IMR-90 (cell line): ENCODE measurements at regions not wholly inside any gene's neighbourhood (a gene's known extent, or its start where the extent isn't known, plus 50 kb on each side); places are given as distances from the start of the nearest gene placed in this dataset.

Experiments
- ATAC-seq: fragments of 200-7000 bp; cut with Tn5 transposase; 2 replicates; pipeline ENCODE4 v1.9.1; 2020; ENCODE audit warnings: low read depth, mild to moderate bottlenecking, moderate library complexity
- BruUV-seq: library from RNA; stranded (reverse); fragments of 400-500 nt; replicated peaks from 2 replicates; lab custom pipeline; 2021; lab: Mats Ljungman, UMichigan
- CTCF ChIA-PET: fragments of 300-600 bp; formaldehyde crosslinking; extraction: SDS; loops from one replicate; lab custom pipeline; 2021; ENCODE audit warnings: antibody characterized with exemption; lab: Yijun Ruan, JAX
- POLR2A ChIA-PET: fragments of 300-600 bp; sonication (Branson Sonifier 250); formaldehyde crosslinking; loops from one replicate; lab custom pipeline; 2022; ENCODE audit warnings: antibody characterized with exemption; ENCODE audit not compliant: unreplicated experiment; lab: Charles Lee
- DNase-seq: peaks from one replicate; pipeline ENCODE4 v3.0.0; 2013
- H2AFZ ChIP-seq: replicated peaks from 2 replicates; pipeline ENCODE3; 2013; ENCODE audit warnings: low read length, mild to moderate bottlenecking; ENCODE audit not compliant: poor library complexity
- H2AK5ac ChIP-seq: 2 replicates; pipeline ENCODE4 v1.6.1; 2013; ENCODE audit warnings: low read depth, low read length, inconsistent platforms
- H2AK9ac ChIP-seq: replicated peaks from 2 replicates; pipeline ENCODE3; 2013; ENCODE audit warnings: mild to moderate bottlenecking, low read depth, low read length, moderate library complexity; ENCODE audit not compliant: poor library complexity
- H2BK120ac ChIP-seq: 2 replicates; pipeline ENCODE4 v1.6.1; 2013; ENCODE audit warnings: low read depth, low read length, inconsistent platforms
- H2BK15ac ChIP-seq: 3 replicates; pipeline ENCODE4 v1.6.1; 2013; ENCODE audit warnings: low read depth, low read length, inconsistent platforms
- H2BK20ac ChIP-seq: 2 replicates; pipeline ENCODE4 v1.6.1; 2013; ENCODE audit warnings: low read depth, mild to moderate bottlenecking, inconsistent platforms, low read length, moderate library complexity
- H2BK5ac ChIP-seq: 2 replicates; pipeline ENCODE4 v1.6.1; 2013; ENCODE audit warnings: mild to moderate bottlenecking, low read depth, low read length, inconsistent platforms; ENCODE audit not compliant: poor library complexity, severe bottlenecking
- H3K14ac ChIP-seq: replicated peaks from 2 replicates; pipeline ENCODE4 v1.6.1; 2013; ENCODE audit warnings: low read depth, low read length, inconsistent platforms
- H3K18ac ChIP-seq: 2 replicates; pipeline ENCODE4 v1.6.1; 2013; ENCODE audit warnings: low read depth, low read length, control low read depth
- H3K23ac ChIP-seq: 2 replicates; pipeline ENCODE4 v1.6.1; 2013; ENCODE audit warnings: low read depth, low read length, inconsistent platforms
- H3K27ac ChIP-seq: 2 replicates; pipeline ENCODE4 v1.5.1; 2013; ENCODE audit warnings: mild to moderate bottlenecking, control low read depth, low read length; ENCODE audit not compliant: insufficient read depth
- H3K27me3 ChIP-seq: 2 replicates; pipeline ENCODE4 v1.6.1; 2013; ENCODE audit warnings: low read length; ENCODE audit not compliant: control insufficient read depth, insufficient read depth
- H3K36me3 ChIP-seq: 2 replicates; pipeline ENCODE4 v1.6.1; 2013; ENCODE audit warnings: low read length, mixed read lengths; ENCODE audit not compliant: control insufficient read depth, insufficient read depth
- H3K4ac ChIP-seq: 2 replicates; pipeline ENCODE4 v1.6.1; 2013; ENCODE audit warnings: low read depth, low read length, inconsistent platforms
- H3K4me1 ChIP-seq: 2 replicates; pipeline ENCODE4 v1.6.1; 2013; ENCODE audit warnings: low read length, mixed read lengths; ENCODE audit not compliant: control insufficient read depth, insufficient read depth
- H3K4me2 ChIP-seq: 2 replicates; pipeline ENCODE4 v1.6.1; 2013; ENCODE audit warnings: low read depth, mild to moderate bottlenecking, control low read depth, low read length, moderate library complexity
- H3K4me3 ChIP-seq: 2 replicates; pipeline ENCODE4 v1.5.1; 2013; ENCODE audit warnings: low read depth, mild to moderate bottlenecking, control low read depth, low read length, moderate library complexity; ENCODE audit not compliant: insufficient read depth
- H3K56ac ChIP-seq: 2 replicates; pipeline ENCODE4 v1.6.1; 2013; ENCODE audit warnings: low read length, inconsistent platforms; ENCODE audit not compliant: insufficient read depth; ENCODE audit errors: extremely low read depth
- H3K79me1 ChIP-seq, 2 experiments: 2 replicates each; pipeline ENCODE4 v1.6.1; 2013; ENCODE audit warnings: low read length in 2 of 2, inconsistent platforms in 1 of 2, low read depth in 1 of 2
- H3K9ac ChIP-seq: 2 replicates; pipeline ENCODE4 v1.6.1; 2013; ENCODE audit warnings: low read depth, low read length, control low read depth
- H3K9me1 ChIP-seq: 2 replicates; pipeline ENCODE4 v1.6.1; 2013; ENCODE audit warnings: low read length, inconsistent platforms; ENCODE audit not compliant: insufficient read depth
- H3K9me3 ChIP-seq: 2 replicates; pipeline ENCODE4 v1.6.1; 2013; ENCODE audit warnings: low read length; ENCODE audit not compliant: control insufficient read depth, insufficient read depth
- H4K20me1 ChIP-seq: 2 replicates; pipeline ENCODE4 v1.6.1; 2013; ENCODE audit warnings: low read length, inconsistent platforms; ENCODE audit not compliant: insufficient read depth
- H4K5ac ChIP-seq: 2 replicates; pipeline ENCODE4 v1.6.1; 2013; ENCODE audit warnings: mild to moderate bottlenecking, low read depth, low read length, control low read depth
- H4K8ac ChIP-seq, 2 experiments: 2 replicates each; pipeline ENCODE4 v1.6.1; 2013; ENCODE audit warnings: low read depth in 2 of 2, low read length in 2 of 2, control low read depth in 1 of 2, inconsistent platforms in 1 of 2
- H4K91ac ChIP-seq: 2 replicates; pipeline ENCODE4 v1.6.1; 2013; ENCODE audit warnings: low read depth, low read length, inconsistent platforms; ENCODE audit not compliant: insufficient read depth
- BHLHE40 ChIP-seq: fragments of 150-350 bp; IDR thresholded peaks from 2 replicates; pipeline ENCODE4 v1.6.1; 2016; ENCODE audit warnings: mild to moderate bottlenecking, low read depth, low read length
- CEBPB ChIP-seq: IDR thresholded peaks from 2 replicates; pipeline ENCODE4 v1.6.1; 2012; ENCODE audit warnings: low read depth, low read length, improper control_type of control experiment
- CHD1 ChIP-seq: IDR thresholded peaks from 2 replicates; pipeline ENCODE4 v1.6.1; 2012; ENCODE audit warnings: low read depth, low read length, improper control_type of control experiment
- ELK1 ChIP-seq: fragments of 150-350 bp; IDR thresholded peaks from 2 replicates; pipeline ENCODE4 v1.6.1; 2016; ENCODE audit warnings: low read depth, mild to moderate bottlenecking, low read length, moderate library complexity, borderline replicate concordance
- FOS ChIP-seq: fragments of 150-350 bp; IDR thresholded peaks from 2 replicates; pipeline ENCODE4 v1.6.1; 2016; ENCODE audit warnings: low read depth, low read length
- MAFK ChIP-seq: IDR thresholded peaks from 2 replicates; pipeline ENCODE4 v1.6.1; 2012; ENCODE audit warnings: low read depth, low read length, improper control_type of control experiment
- MAZ ChIP-seq: IDR thresholded peaks from 2 replicates; pipeline ENCODE4 v1.6.1; 2012; ENCODE audit warnings: low read depth, mild to moderate bottlenecking, low read length, improper control_type of control experiment, moderate library complexity, borderline replicate concordance
- MXI1 ChIP-seq: IDR thresholded peaks from 2 replicates; pipeline ENCODE4 v1.6.1; 2012; ENCODE audit warnings: low read depth, mild to moderate bottlenecking, low read length, moderate library complexity, borderline replicate concordance
- NFE2L2 ChIP-seq: fragments of 150-350 bp; IDR thresholded peaks from 2 replicates; pipeline ENCODE4 v1.6.1; 2016; ENCODE audit warnings: low read depth, mild to moderate bottlenecking, low read length
- POLR2A ChIP-seq: IDR thresholded peaks from 2 replicates; pipeline ENCODE4 v1.6.1; 2012; ENCODE audit warnings: mild to moderate bottlenecking, low read depth, low read length
- RAD21 ChIP-seq: IDR thresholded peaks from 2 replicates; pipeline ENCODE4 v1.6.1; 2012; ENCODE audit warnings: low read length, improper control_type of control experiment
- RCOR1 ChIP-seq: IDR thresholded peaks from 2 replicates; pipeline ENCODE4 v1.6.1; 2012; ENCODE audit warnings: mild to moderate bottlenecking, low read length, improper control_type of control experiment; ENCODE audit not compliant: insufficient replicate concordance
- RFX5 ChIP-seq: IDR thresholded peaks from 2 replicates; pipeline ENCODE4 v1.8.0; 2012; ENCODE audit warnings: low read depth, mild to moderate bottlenecking, low read length, moderate library complexity
- SMC3 ChIP-seq: fragments of 150-350 bp; IDR thresholded peaks from 2 replicates; pipeline ENCODE4 v1.6.1; 2016; ENCODE audit warnings: low read depth, mild to moderate bottlenecking, antibody characterized with exemption, low read length, moderate library complexity
- USF2 ChIP-seq: fragments of 150-350 bp; IDR thresholded peaks from 2 replicates; pipeline ENCODE4 v1.6.1; 2017; ENCODE audit warnings: mild to moderate bottlenecking, antibody characterized with exemption, low read length, low read depth
- WGBS, 2 experiments: methylation state at CpG; one replicate each; pipeline versions ENCODE4 v1.1.5 to v1.1.7; 2013; ENCODE audit warnings: missing lambda C conversion rate in 2 of 2; ENCODE audit not compliant: insufficient read length in 1 of 2; ENCODE audit errors: extremely low coverage in 2 of 2; 5-methylcytosine and 5-hydroxymethylcytosine counted together
- dilution Hi-C: fragments of 300-500 bp; cut with HindIII; formaldehyde crosslinking; loops from one replicate; pipeline ENCODE4 v1.14.3; 2018; ENCODE audit warnings: low sequenced_read_pairs; ENCODE audit not compliant: unreplicated experiment
- in situ Hi-C: fragments of 300-500 bp; cut with MboI; formaldehyde crosslinking; loops from 3 replicates; pipeline ENCODE4 v1.14.3; 2019; ENCODE audit warnings: low sequenced_read_pairs, inconsistent platforms, mixed read lengths
- intact Hi-C: fragments of 100-400 bp; cut with micrococcal nuclease; formaldehyde crosslinking; loops from 2 replicates; pipeline ENCODE4 v1.10.0; 2022

GRCh38 chr6:22506496-22506895 lies 62.9 kb upstream of the HDGFL1 start:
- ChIA-PET CTCF (no interaction called here), POLR2A (no interaction called here)
- Histone ChIP-seq H3K23ac (no peak overlapping the region), H4K20me1 (no peaks in the 10 kb centered on the region), H3K79me1 (no peaks in the 10 kb centered on the region), H4K8ac (no peak overlapping the region), H3K9me1 (no peaks in the 10 kb centered on the region), H4K5ac (no peak overlapping the region), H3K4me1 (no peaks in the 10 kb centered on the region), H3K14ac (no peak overlapping the region), H3K27me3 (no peaks in the 10 kb centered on the region), H3K9ac (no peak overlapping the region), H3K36me3 (no peaks in the 10 kb centered on the region), H2AK9ac (no peak overlapping the region), H2BK120ac (no peak overlapping the region), H2BK5ac (no peak overlapping the region), H2AK5ac (no peak overlapping the region), H3K4me3 (no peak overlapping the region), H4K91ac (no peak overlapping the region), H3K4ac (no peak overlapping the region), H3K9me3 (no peaks in the 10 kb centered on the region), H2BK15ac (no peak overlapping the region), H2AFZ (no peak overlapping the region), H2BK20ac (no peak overlapping the region), H3K27ac (no peak overlapping the region), H3K18ac (no peak overlapping the region), H3K4me2 (no peak overlapping the region), H3K56ac (no peak overlapping the region)
- TF ChIP-seq RAD21: no peak
- no peak for TF ChIP-seq NFE2L2
- no peak for TF ChIP-seq MAZ
- TF ChIP-seq CEBPB: no peak
- no peak for TF ChIP-seq USF2
- TF ChIP-seq RCOR1: no peak
- TF ChIP-seq CHD1: no peak
- TF ChIP-seq MXI1: no peak
- TF ChIP-seq POLR2A: no peak
- TF ChIP-seq SMC3: no peak
- no peak for TF ChIP-seq BHLHE40
- TF ChIP-seq MAFK: no peak
- no peak for TF ChIP-seq RFX5
- no peak for TF ChIP-seq FOS
- TF ChIP-seq ELK1: no peak
- no peak for DNase-seq
- intact Hi-C loops (no loop called here), in situ Hi-C loops (no loop called here), dilution Hi-C loops (no loop called here)
- no TSS peak for BruUV-seq
- no peak for ATAC-seq
- 100% methylated on average over 2 of the region's 8 CpGs; no CpG with 5 or more reads in 1 of the 2 experiments for WGBS, 2 experiments
